HL-60 (cell line): ENCODE measurements at regions not wholly inside any gene's neighbourhood (a gene's known extent, or its start where the extent isn't known, plus 50 kb on each side); places are given as distances from the start of the nearest gene placed in this dataset.

ENCODE experiments used
- DNase-seq, 2 experiments: peaks; one replicate each; pipeline ENCODE4 v3.0.0-alpha.2; 2010 to 2020; ENCODE audit warnings: low read depth in 1 of 2, low spot score in 1 of 2
- H3K27ac ChIP-seq: fragments of 250-450 bp; sonication (Bioruptor Pico); replicated peaks from 2 replicates; pipeline ENCODE4 v1.5.1; 2020; ENCODE audit warnings: mild to moderate bottlenecking, moderate library complexity
- H3K27me3 ChIP-seq: fragments of 250-450 bp; sonication (Bioruptor Pico); 2 replicates; pipeline ENCODE4 v1.5.1; 2021; ENCODE audit warnings: mild to moderate bottlenecking, moderate library complexity; ENCODE audit not compliant: insufficient read depth, poor library complexity, severe bottlenecking
- H3K4me3 ChIP-seq: replicated peaks from 2 replicates; pipeline ENCODE4 v1.5.1; 2011; ENCODE audit warnings: mild to moderate bottlenecking, control low read depth, low read length; ENCODE audit not compliant: insufficient read depth
- CTCF ChIP-seq: IDR thresholded peaks from one replicate; pipeline ENCODE4 v1.5.1; 2011; ENCODE audit warnings: low read length, control low read depth, inconsistent platforms; ENCODE audit not compliant: insufficient read depth
- GABPA ChIP-seq: IDR thresholded peaks from 2 replicates; pipeline ENCODE4 v1.6.1; 2012; ENCODE audit warnings: low read depth
- POLR2AphosphoS5 ChIP-seq: IDR thresholded peaks from 2 replicates; pipeline ENCODE4 v1.6.1; 2012; ENCODE audit warnings: low read depth
- REST ChIP-seq: IDR thresholded peaks from 2 replicates; pipeline ENCODE4 v1.6.1; 2012; ENCODE audit warnings: low read depth; ENCODE audit not compliant: insufficient replicate concordance
- SPI1 ChIP-seq: IDR thresholded peaks from 2 replicates; pipeline ENCODE4 v1.6.1; 2012; ENCODE audit warnings: low read depth, mild to moderate bottlenecking, borderline replicate concordance

- H3K27me3 ChIP-seq, result no peaks in the 10 kb centered on the region
- H3K27ac ChIP-seq, result no peak overlapping the region
- TF ChIP-seq GABPA (no peak), CTCF (no peak), POLR2AphosphoS5 (no peak), SPI1 (no peak), REST (no peak)
- H3K4me3 ChIP-seq, result no peak overlapping the region
- DNase-seq, result no peak
Measured at GRCh38 chr2:221343524-221343923, 228.6 kb downstream of the EPHA4 start.

- Histone ChIP-seq H3K4me3 (no peak overlapping the region), H3K27ac (no peak overlapping the region), H3K27me3 (no peaks in the 10 kb centered on the region)
- no peak for DNase-seq
- TF ChIP-seq CTCF (no peak), GABPA (no peak), POLR2AphosphoS5 (no peak), SPI1 (no peak), REST (no peak)
Measured at GRCh38 chr2:221345516-221345915, 226.6 kb downstream of the EPHA4 start.

GRCh38 chr2:221346411-221346810 is 225.7 kb downstream of the EPHA4 start:
- Histone ChIP-seq H3K27me3 (no peaks in the 10 kb centered on the region), H3K4me3 (no peak overlapping the region), H3K27ac (no peak overlapping the region)
- DNase-seq, result no peak
- TF ChIP-seq SPI1 (no peak), CTCF (no peak), REST (no peak), GABPA (no peak), POLR2AphosphoS5 (no peak)
